Kidney (tissue), 13 donors: ENCODE measurements at regions not wholly inside any gene's neighbourhood (a gene's known extent, or its start where the extent isn't known, plus 50 kb on each side); places are given as distances from the start of the nearest gene placed in this dataset.

ENCODE experiments used
- DNase-seq, 5 donors: peaks; one replicate each; pipeline ENCODE4 v3.0.0-alpha.2; 2013 to 2020
- FAIRE-seq: peaks from 2 replicates; lab custom pipeline; 2012; peaks lifted over from hg19 to GRCh38; lab: Jason Lieb, UNC
- H3K27ac ChIP-seq, 2 donors: one replicate each; pipeline ENCODE4 v1.7.0; 2013; ENCODE audit warnings: low read depth in 2 of 2, low read length in 2 of 2, inconsistent platforms in 1 of 2
- H3K27me3 ChIP-seq: one replicate; pipeline ENCODE4 v1.7.1; 2013; ENCODE audit warnings: low read length, inconsistent platforms; ENCODE audit not compliant: control insufficient read depth, insufficient read depth
- H3K36me3 ChIP-seq, 3 donors: one replicate each; pipeline versions ENCODE4 v1.7.0 to v1.7.1; 2013; ENCODE audit warnings: low read length in 3 of 3, control low read depth in 1 of 3, inconsistent platforms in 1 of 3; ENCODE audit not compliant: insufficient read depth in 3 of 3, control insufficient read depth in 2 of 3
- H3K4me1 ChIP-seq, 3 donors: one replicate each; pipeline versions ENCODE4 v1.7.0 to v1.7.1; 2013; ENCODE audit warnings: low read length in 3 of 3, inconsistent platforms in 1 of 3, low read depth in 1 of 3; ENCODE audit not compliant: control insufficient read depth in 2 of 3, insufficient read depth in 2 of 3
- H3K4me3 ChIP-seq, 3 donors: one replicate each; pipeline versions ENCODE4 v1.7.0 to v1.8.1; 2013; ENCODE audit warnings: low read length in 3 of 3, control low read depth in 1 of 3, inconsistent platforms in 1 of 3
- H3K9ac ChIP-seq, 3 donors: one replicate each; pipeline versions ENCODE4 v1.7.0 to v1.7.1; 2013; ENCODE audit warnings: low read length in 3 of 3, control low read depth in 1 of 3, inconsistent platforms in 1 of 3
- H3K9me3 ChIP-seq, 3 donors: one replicate each; pipeline versions ENCODE4 v1.7.0 to v1.7.1; 2013; ENCODE audit warnings: low read length in 3 of 3, control low read depth in 1 of 3, inconsistent platforms in 1 of 3; ENCODE audit not compliant: control insufficient read depth in 2 of 3, insufficient read depth in 1 of 3
- CTCF ChIP-seq: IDR thresholded peaks from 3 replicates; pipeline ENCODE4 v1.5.1; 2012; ENCODE audit warnings: mild to moderate bottlenecking, moderate library complexity, borderline replicate concordance; ENCODE audit not compliant: insufficient read depth; ENCODE audit errors: extremely low read depth
- intact Hi-C: fragments of 100-400 bp; cut with DNase I; formaldehyde crosslinking; loops from one replicate; pipeline ENCODE4 v1.11.1; 2022
- donor health status: control.
- donor health status: control.
- donor health status: control.
- donor health status: control.
- donor health status: control.
- donor health status: DM: yes; HTN: yes; CAD: no.
- donor health status: Normal renal cell carcinoma (clear cell type).

GRCh38 chr6:4489538-4489937, 286.7 kb upstream of the CDYL start:
- Histone ChIP-seq H3K9me3 (peaks cover 0 to 13% (median 0%) of the 10 kb centered on the region in 3 donors), H3K27ac (no peak overlapping the region), H3K27me3 (no peaks in the 10 kb centered on the region), H3K4me1 (no peaks in the 10 kb centered on the region), H3K4me3 (no peak overlapping the region), H3K36me3 (no peaks in the 10 kb centered on the region), H3K9ac (no peak overlapping the region)
- intact Hi-C loops: no loop called here
- no peak for TF ChIP-seq CTCF
- FAIRE-seq (no peak), DNase-seq (no peak)

GRCh38 chr6:4488389-4488788, 287.8 kb upstream of the CDYL start:
- intact Hi-C loops: no loop called here
- DNase-seq (no peak), FAIRE-seq (no peak)
- Histone ChIP-seq H3K4me3 (no peak overlapping the region), H3K36me3 (no peaks in the 10 kb centered on the region), H3K27me3 (no peaks in the 10 kb centered on the region), H3K27ac (no peak overlapping the region), H3K4me1 (no peaks in the 10 kb centered on the region), H3K9me3 (peaks cover 0 to 13% (median 0%) of the 10 kb centered on the region in 3 donors), H3K9ac (no peak overlapping the region)
- TF ChIP-seq CTCF: no peak

GRCh38 chr6:4487538-4487937, 288.7 kb upstream of the CDYL start:
- intact Hi-C loops: no loop called here

More at GRCh38 chr6:4487538-4487937, 288.7 kb upstream of the CDYL start:
- no peaks in the 10 kb centered on the region for H3K36me3 ChIP-seq
- FAIRE-seq: no peak
- no peak for TF ChIP-seq CTCF
- H3K27me3 ChIP-seq: no peaks in the 10 kb centered on the region
- no peak overlapping the region for H3K27ac ChIP-seq
- H3K9ac ChIP-seq: no peak overlapping the region
- H3K4me3 ChIP-seq: no peak overlapping the region
- DNase-seq: no peak
- no peaks in the 10 kb centered on the region for H3K4me1 ChIP-seq
- peaks cover 0 to 13% (median 0%) of the 10 kb centered on the region in 3 donors for H3K9me3 ChIP-seq
